Fibroblast of skin of scalp (primary cell): ENCODE measurements at regions not wholly inside any gene's neighbourhood (a gene's known extent, or its start where the extent isn't known, plus 50 kb on each side); places are given as distances from the start of the nearest gene placed in this dataset.

Experiments
- DNase-seq: peaks from one replicate; pipeline ENCODE4 v3.0.0-alpha.2; 2013

- peak; percentile 19 for DNase-seq
These were observed 57.6 kb upstream of the ANTXRL start for GRCh38 chr10:46229144-46229563.

GRCh38 chr10:46230615-46231014 lies 56.2 kb upstream of the ANTXRL start:
- DNase-seq: no peak

DNA sequence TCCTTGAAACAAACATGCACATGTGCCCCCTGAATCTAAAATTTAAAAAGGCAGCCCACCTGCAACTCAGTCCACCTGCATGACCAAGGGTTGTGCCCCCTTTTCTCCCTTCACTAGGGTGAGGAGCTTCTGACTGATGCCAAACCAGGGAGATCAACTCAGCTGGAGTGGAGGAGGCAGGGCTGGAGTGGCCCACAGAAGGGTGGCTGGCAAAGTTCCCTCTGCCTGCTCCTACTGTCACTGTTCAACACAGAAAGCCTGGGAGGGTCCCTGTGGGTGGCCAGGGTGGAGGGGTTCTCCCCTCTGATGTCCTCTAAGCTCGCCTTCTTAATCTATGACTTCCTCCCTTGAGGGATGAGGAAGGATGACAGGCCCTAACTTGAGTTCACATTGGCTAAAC lies 55.7 kb upstream of the ANTXRL start:
- no peak for DNase-seq

GRCh38 chr10:46232084-46232483 lies 54.7 kb upstream of the ANTXRL start:
- DNase-seq: no peak

GRCh38 chr10:46232666-46233065 lies 54.1 kb upstream of the ANTXRL start:
- DNase-seq: no peak

DNA sequence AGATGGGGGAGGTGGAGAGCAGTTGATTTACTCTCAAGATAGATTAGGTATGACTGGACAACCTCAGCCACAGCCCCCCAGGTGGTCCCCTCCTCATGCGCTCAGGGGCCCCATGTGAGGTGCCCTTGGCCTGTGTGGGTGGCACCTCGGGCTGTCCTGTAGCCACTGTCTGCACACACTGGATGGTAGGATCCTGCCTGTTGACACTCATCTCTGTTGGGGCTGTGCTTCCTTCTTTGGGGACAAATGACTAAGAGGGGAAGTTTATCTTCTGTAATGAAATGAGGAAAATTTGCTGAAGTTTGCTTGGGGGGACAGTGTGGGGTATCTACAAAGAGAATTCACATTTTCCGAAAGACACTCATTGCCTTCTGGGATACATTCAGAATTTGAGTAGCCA lies 53.6 kb upstream of the ANTXRL start:
- DNase-seq: no peak

DNA sequence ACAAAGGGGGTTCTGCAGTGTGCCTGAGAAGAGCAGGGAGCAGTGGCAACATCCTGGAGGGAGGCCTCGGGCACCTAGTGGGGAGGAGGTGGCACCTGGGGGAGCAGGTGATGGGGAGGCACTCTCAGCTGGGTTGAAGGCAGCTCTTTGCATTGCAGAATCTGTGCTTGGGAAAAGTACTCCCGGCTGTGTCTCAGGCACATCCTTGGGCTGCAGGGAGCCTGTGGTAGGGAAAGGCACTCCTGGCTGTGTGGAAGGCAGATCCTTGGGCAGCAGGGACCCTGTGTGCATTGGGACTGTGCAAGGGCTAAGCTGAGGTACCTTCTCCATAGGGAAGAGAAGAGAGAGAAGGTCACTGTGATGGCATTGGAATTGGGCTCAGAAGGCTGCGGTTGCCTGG lies 52.8 kb upstream of the ANTXRL start:
- no peak for DNase-seq

DNA sequence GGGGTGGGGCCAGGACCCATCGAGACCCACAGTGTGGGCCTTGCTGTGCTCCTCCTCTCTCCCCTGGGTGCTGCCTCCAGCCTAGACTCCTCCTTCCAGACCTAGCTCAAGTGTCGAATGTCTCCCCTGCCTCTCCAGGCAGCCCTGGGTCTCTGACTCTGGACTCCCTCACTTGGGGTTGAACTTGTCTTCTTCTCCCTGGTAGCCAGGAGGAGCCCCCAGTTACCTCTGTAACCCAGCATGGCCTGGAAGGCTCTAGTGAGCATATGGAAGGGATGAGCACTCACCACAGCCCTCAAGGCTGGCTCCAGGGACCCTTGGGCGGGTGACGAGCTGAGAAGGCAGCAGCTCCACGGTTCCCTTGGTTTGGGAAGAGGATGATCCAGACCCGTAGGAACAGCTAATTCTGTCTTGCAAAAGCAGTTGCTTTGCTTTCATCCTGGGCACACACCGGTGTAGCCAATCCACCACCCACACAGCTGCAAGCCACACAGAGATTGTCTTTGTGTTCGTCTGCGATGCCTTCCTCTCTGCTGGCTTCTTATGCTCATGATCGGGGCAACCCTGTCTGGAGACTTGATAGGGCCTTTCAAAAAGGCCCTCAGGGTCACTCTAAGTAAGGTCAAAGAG lies 52.3 kb upstream of the ANTXRL start:
- no peak for DNase-seq

- no peak for DNase-seq
These were observed 50.9 kb upstream of the ANTXRL start for GRCh38 chr10:46235705-46236545.

DNA sequence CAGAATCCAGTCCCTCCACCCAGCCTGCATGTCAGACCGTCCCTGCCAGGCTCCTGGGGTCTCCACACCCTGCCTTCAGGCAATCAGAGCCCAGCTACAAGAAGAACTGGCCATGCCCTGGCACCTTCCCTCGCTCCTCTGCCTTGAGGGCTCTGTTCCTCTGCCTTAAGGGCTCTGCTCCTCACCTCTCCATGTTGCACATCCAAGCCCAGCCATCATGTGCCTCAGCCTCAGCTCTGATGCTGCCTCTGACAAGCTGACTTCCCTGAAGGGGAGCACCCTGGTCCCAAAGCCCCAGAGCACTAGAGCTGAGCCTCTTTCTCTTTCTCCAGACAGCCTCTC lies 50.3 kb upstream of the ANTXRL start:
- DNase-seq: no peak

- no peak for DNase-seq
These were observed 49.7 kb upstream of the ANTXRL start for GRCh38 chr10:46236941-46237681.
